B cell (primary cell): ENCODE measurements at regions not wholly inside any gene's neighbourhood (a gene's known extent, or its start where the extent isn't known, plus 50 kb on each side); places are given as distances from the start of the nearest gene placed in this dataset.

Experiments used
- EZH2 ChIP-seq: IDR thresholded peaks from 2 replicates; pipeline ENCODE4 v1.6.1; 2012; ENCODE audit warnings: borderline replicate concordance, low read depth, mild to moderate bottlenecking, moderate library complexity, low read length; ENCODE audit not compliant: insufficient read depth, poor library complexity, severe bottlenecking
- TF ChIP-seq, protein P1 (sequence below): fragments of 200-600 bp; IDR thresholded peaks from one replicate; pipeline ENCODE4 v1.8.0; 2022; ENCODE audit warnings: antibody characterized with exemption, mild to moderate bottlenecking

DNA sequence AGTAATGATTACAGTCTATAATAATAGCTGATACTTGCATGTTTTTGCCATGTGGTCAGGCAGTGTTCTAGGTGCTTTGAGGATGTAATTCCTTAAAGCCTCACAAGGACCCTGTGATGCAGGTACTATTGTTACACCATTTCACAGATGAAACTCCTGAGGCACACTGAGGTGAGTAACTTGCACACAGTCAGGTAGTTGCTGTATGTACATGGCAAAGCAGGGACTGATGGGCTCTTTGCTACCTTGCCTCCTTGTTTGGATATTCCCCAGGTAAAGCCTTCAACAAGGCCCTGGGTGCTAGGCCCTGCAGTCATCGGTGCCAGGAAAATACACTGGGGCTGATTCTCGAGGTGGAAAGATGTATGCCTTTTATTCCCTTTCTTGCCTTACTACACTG is 317.5 kb downstream of the CXCL12 start:
- no peak for TF ChIP-seq EZH2
- TF ChIP-seq, protein P1, sequence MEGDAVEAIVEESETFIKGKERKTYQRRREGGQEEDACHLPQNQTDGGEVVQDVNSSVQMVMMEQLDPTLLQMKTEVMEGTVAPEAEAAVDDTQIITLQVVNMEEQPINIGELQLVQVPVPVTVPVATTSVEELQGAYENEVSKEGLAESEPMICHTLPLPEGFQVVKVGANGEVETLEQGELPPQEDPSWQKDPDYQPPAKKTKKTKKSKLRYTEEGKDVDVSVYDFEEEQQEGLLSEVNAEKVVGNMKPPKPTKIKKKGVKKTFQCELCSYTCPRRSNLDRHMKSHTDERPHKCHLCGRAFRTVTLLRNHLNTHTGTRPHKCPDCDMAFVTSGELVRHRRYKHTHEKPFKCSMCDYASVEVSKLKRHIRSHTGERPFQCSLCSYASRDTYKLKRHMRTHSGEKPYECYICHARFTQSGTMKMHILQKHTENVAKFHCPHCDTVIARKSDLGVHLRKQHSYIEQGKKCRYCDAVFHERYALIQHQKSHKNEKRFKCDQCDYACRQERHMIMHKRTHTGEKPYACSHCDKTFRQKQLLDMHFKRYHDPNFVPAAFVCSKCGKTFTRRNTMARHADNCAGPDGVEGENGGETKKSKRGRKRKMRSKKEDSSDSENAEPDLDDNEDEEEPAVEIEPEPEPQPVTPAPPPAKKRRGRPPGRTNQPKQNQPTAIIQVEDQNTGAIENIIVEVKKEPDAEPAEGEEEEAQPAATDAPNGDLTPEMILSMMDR: no peak
